ENCODE measurements at regions not wholly inside any gene's neighbourhood (a gene's known extent, or its start where the extent isn't known, plus 50 kb on each side); places are given as distances from the start of the nearest gene placed in this dataset.

DNA sequence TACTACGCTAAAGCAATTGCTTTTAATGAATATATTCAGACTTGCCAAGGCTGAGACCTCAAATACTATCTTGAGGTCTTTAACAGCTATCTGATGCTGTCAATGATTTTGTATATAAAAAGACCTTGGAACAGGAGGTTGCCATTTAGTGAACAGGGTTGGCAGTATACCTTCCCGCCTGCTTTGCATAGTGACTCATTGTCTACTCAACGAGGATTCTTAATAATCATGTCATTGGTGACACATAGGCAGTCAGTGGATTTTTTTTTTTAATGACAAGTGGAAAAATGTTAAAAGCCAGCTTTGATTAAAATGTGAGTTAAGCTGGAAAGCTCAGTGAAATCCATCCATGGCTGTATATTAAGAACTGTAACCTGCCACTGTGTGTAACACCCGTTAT is 164.0 kb downstream of the ASMT start:
- no peak for DNase-seq (ENCODE audit: low read depth)
- Histone ChIP-seq H3K36me3 (ENCODE audit: control insufficient read depth, insufficient read depth, low read length, severe bottlenecking) (no peaks in the 10 kb centered on the region), H3K4me3 (ENCODE audit: low read length) (no peak overlapping the region), H3K9ac (ENCODE audit: low read length) (no peak overlapping the region), H3K9me3 (ENCODE audit: control insufficient read depth, low read length) (no peaks in the 10 kb centered on the region), H3K27me3 (replicated peaks; ENCODE audit: control insufficient read depth, insufficient read depth, low read length) (no peaks in the 10 kb centered on the region), H3K4me1 (ENCODE audit: control insufficient read depth, insufficient read depth, low read length) (no peaks in the 10 kb centered on the region)

DNA sequence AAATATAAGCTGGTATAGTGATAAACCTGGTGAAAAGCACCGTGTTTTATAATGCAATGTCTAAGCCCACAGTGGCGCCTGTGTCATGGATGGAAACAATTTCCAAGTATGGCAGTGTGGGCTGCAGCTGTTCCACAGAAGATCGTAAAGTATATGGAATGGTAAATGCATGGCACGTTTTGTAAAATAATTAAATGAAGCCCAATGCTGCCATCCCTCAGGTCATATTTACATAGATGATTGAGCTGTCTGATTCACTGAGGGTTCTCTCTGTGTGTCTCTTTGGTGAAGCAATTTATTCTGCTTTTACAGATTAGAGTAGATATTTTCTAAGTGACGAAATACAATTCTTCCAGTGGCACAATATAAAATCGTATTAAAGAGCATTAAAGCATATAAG is 164.8 kb downstream of the ASMT start:
- no peaks in the 10 kb centered on the region for H3K36me3 ChIP-seq (ENCODE audit: control insufficient read depth, insufficient read depth, low read length, severe bottlenecking)
- no peak overlapping the region for H3K9ac ChIP-seq (ENCODE audit: low read length)
- H3K4me1 ChIP-seq (ENCODE audit: control insufficient read depth, insufficient read depth, low read length) = no peaks in the 10 kb centered on the region
- H3K4me3 ChIP-seq (ENCODE audit: low read length) = no peak overlapping the region
- no peak for DNase-seq (ENCODE audit: low read depth)
- H3K9me3 ChIP-seq (ENCODE audit: control insufficient read depth, low read length) = no peaks in the 10 kb centered on the region
- no peaks in the 10 kb centered on the region for H3K27me3 ChIP-seq (replicated peaks; ENCODE audit: control insufficient read depth, insufficient read depth, low read length)

DNA sequence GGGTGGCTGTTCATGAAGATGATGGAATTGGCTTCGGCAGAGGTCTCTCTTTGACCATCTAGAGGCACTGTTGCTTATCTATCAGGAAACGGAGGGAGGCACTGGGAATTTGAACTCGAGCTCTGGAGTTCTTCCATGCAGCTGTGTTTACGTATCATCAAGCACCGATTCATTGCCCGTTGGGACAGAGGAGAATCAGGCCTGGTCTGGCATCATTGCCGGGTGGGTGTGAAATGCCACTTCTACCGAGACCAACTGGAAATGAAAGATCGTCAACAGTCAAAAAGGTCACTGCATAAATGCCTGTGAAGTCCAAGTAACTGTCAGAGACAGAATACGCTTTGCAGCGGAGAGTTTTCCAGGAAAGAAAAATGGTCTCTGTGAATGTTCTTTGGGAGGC is 166.9 kb downstream of the ASMT start:
- Histone ChIP-seq H3K36me3 (ENCODE audit: control insufficient read depth, insufficient read depth, low read length, severe bottlenecking) (no peaks in the 10 kb centered on the region), H3K9ac (ENCODE audit: low read length) (no peak overlapping the region), H3K4me1 (ENCODE audit: control insufficient read depth, insufficient read depth, low read length) (no peaks in the 10 kb centered on the region), H3K9me3 (ENCODE audit: control insufficient read depth, low read length) (peaks cover 15% of the 10 kb centered on the region), H3K4me3 (ENCODE audit: low read length) (no peak overlapping the region), H3K27me3 (replicated peaks; ENCODE audit: control insufficient read depth, insufficient read depth, low read length) (no peaks in the 10 kb centered on the region)
- no peak for DNase-seq (ENCODE audit: low read depth)

- Histone ChIP-seq H3K4me3 (ENCODE audit: low read length) (no peak overlapping the region), H3K4me1 (ENCODE audit: control insufficient read depth, insufficient read depth, low read length) (no peaks in the 10 kb centered on the region), H3K9me3 (ENCODE audit: control insufficient read depth, low read length) (peaks cover 17% of the 10 kb centered on the region), H3K36me3 (ENCODE audit: control insufficient read depth, insufficient read depth, low read length, severe bottlenecking) (no peaks in the 10 kb centered on the region), H3K27me3 (replicated peaks; ENCODE audit: control insufficient read depth, insufficient read depth, low read length) (no peaks in the 10 kb centered on the region), H3K9ac (ENCODE audit: low read length) (no peak overlapping the region)
- DNase-seq (ENCODE audit: low read depth) = no peak
Observed at GRCh38 chrX:1784773-1785172, 169.9 kb downstream of the ASMT start.

- Histone ChIP-seq H3K9ac (ENCODE audit: low read length) (no peak overlapping the region), H3K27me3 (replicated peaks; ENCODE audit: control insufficient read depth, insufficient read depth, low read length) (no peaks in the 10 kb centered on the region), H3K36me3 (ENCODE audit: control insufficient read depth, insufficient read depth, low read length, severe bottlenecking) (no peaks in the 10 kb centered on the region), H3K4me3 (ENCODE audit: low read length) (no peak overlapping the region), H3K9me3 (ENCODE audit: control insufficient read depth, low read length) (peaks cover 17% of the 10 kb centered on the region), H3K4me1 (ENCODE audit: control insufficient read depth, insufficient read depth, low read length) (no peaks in the 10 kb centered on the region)
- DNase-seq (ENCODE audit: low read depth) = no peak
Observed at GRCh38 chrX:1788300-1788911, 173.5 kb downstream of the ASMT start.

- no peak for DNase-seq (ENCODE audit: low read depth)
- Histone ChIP-seq H3K4me1 (ENCODE audit: control insufficient read depth, insufficient read depth, low read length) (no peaks in the 10 kb centered on the region), H3K4me3 (ENCODE audit: low read length) (no peak overlapping the region), H3K9ac (ENCODE audit: low read length) (no peak overlapping the region), H3K27me3 (replicated peaks; ENCODE audit: control insufficient read depth, insufficient read depth, low read length) (no peaks in the 10 kb centered on the region), H3K36me3 (ENCODE audit: control insufficient read depth, insufficient read depth, low read length, severe bottlenecking) (no peaks in the 10 kb centered on the region), H3K9me3 (ENCODE audit: control insufficient read depth, low read length) (no peaks in the 10 kb centered on the region)
Observed at GRCh38 chrX:1792636-1793035, 177.8 kb downstream of the ASMT start.

- Histone ChIP-seq H3K4me1 (ENCODE audit: control insufficient read depth, insufficient read depth, low read length) (peaks cover 4% of the 10 kb centered on the region), H3K4me3 (ENCODE audit: low read length) (no peak overlapping the region), H3K9me3 (ENCODE audit: control insufficient read depth, low read length) (no peaks in the 10 kb centered on the region), H3K27me3 (replicated peaks; ENCODE audit: control insufficient read depth, insufficient read depth, low read length) (no peaks in the 10 kb centered on the region), H3K9ac (ENCODE audit: low read length) (no peak overlapping the region), H3K36me3 (ENCODE audit: control insufficient read depth, insufficient read depth, low read length, severe bottlenecking) (no peaks in the 10 kb centered on the region)
- no peak for DNase-seq (ENCODE audit: low read depth)
Observed at GRCh38 chrX:1794586-1794985, 179.7 kb downstream of the ASMT start.

DNA sequence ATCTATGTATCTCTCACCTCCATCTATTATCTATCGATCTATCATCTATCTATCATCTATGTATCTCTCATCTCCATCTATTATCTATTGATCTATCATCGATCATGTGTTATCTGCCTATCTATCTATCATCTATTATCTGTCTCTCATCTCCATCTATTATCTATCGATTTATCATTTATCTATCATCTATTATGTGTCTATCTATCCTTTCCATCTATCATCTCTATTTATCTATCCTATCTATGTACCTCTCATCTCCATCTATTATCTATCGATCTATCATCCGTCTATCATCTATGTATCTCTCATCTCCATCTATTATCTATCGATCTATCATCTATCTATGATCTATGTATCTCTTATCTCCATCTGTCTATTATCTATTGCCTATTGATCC is 188.1 kb downstream of the ASMT start:
- H3K4me1 ChIP-seq (ENCODE audit: control insufficient read depth, insufficient read depth, low read length) = peaks cover 4% of the 10 kb centered on the region
- H3K9me3 ChIP-seq (ENCODE audit: control insufficient read depth, low read length) = no peaks in the 10 kb centered on the region
- no peaks in the 10 kb centered on the region for H3K36me3 ChIP-seq (ENCODE audit: control insufficient read depth, insufficient read depth, low read length, severe bottlenecking)
- no peak overlapping the region for H3K9ac ChIP-seq (ENCODE audit: low read length)
- no peak for DNase-seq (ENCODE audit: low read depth)
- H3K27me3 ChIP-seq (replicated peaks; ENCODE audit: control insufficient read depth, insufficient read depth, low read length) = no peaks in the 10 kb centered on the region
- H3K4me3 ChIP-seq (ENCODE audit: low read length) = no peak overlapping the region

GRCh38 chrX:1803741-1804140 is 188.9 kb downstream of the ASMT start:
- Histone ChIP-seq H3K4me1 (ENCODE audit: control insufficient read depth, insufficient read depth, low read length) (peaks cover 4% of the 10 kb centered on the region), H3K9me3 (ENCODE audit: control insufficient read depth, low read length) (no peaks in the 10 kb centered on the region), H3K9ac (ENCODE audit: low read length) (no peak overlapping the region), H3K27me3 (replicated peaks; ENCODE audit: control insufficient read depth, insufficient read depth, low read length) (no peaks in the 10 kb centered on the region), H3K4me3 (ENCODE audit: low read length) (no peak overlapping the region), H3K36me3 (ENCODE audit: control insufficient read depth, insufficient read depth, low read length, severe bottlenecking) (no peaks in the 10 kb centered on the region)
- no peak for DNase-seq (ENCODE audit: low read depth)

DNA sequence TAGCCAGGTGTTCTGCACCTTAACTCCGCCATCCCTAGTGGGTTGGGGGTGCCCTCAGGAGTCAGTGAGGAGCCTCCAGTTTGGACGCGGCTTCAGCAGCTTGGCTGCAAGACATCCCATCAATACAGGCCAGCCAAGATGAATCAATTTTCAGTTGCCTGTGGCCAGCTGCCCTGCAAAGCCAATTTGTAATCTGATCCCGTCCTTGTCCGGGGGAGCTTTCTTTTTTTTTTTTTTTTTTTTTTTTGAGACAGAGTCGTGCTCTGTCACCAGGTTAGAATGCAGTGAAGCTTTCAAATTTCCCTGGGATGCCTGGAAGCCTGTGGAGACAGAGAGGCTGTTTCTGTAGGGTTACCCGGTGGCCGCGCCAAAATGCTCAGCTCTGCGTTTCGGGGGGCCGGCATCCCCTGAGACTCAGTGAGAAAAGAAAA is 192.5 kb downstream of the ASMT start:
- H3K9ac ChIP-seq (ENCODE audit: low read length) = no peak overlapping the region
- no peaks in the 10 kb centered on the region for H3K4me1 ChIP-seq (ENCODE audit: control insufficient read depth, insufficient read depth, low read length)
- no peak overlapping the region for H3K4me3 ChIP-seq (ENCODE audit: low read length)
- no peaks in the 10 kb centered on the region for H3K9me3 ChIP-seq (ENCODE audit: control insufficient read depth, low read length)
- no peaks in the 10 kb centered on the region for H3K27me3 ChIP-seq (replicated peaks; ENCODE audit: control insufficient read depth, insufficient read depth, low read length)
- peak; percentile 35 for DNase-seq (ENCODE audit: low read depth)
- no peaks in the 10 kb centered on the region for H3K36me3 ChIP-seq (ENCODE audit: control insufficient read depth, insufficient read depth, low read length, severe bottlenecking)

DNA sequence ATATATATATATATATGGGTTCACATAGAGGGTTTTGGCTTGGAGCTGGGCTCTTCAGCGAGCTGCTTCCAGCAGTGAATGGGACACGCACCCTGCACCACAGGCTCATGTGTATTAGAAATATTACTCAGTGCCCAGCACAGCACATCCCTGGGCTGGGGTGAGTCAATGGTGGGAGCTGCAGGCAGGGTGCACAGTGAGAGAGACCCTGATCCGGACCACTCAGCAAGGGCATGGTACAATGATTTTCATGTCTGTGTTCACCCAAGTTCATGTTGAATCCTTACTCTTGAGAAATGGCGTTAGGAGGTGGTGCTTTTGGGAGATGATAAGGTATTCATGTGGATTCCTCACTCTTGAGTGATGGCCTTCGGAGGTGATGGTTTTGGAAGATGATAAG is 194.7 kb downstream of the ASMT start:
- Histone ChIP-seq H3K9me3 (ENCODE audit: control insufficient read depth, low read length) (no peaks in the 10 kb centered on the region), H3K27me3 (replicated peaks; ENCODE audit: control insufficient read depth, insufficient read depth, low read length) (no peaks in the 10 kb centered on the region), H3K9ac (ENCODE audit: low read length) (no peak overlapping the region), H3K4me1 (ENCODE audit: control insufficient read depth, insufficient read depth, low read length) (no peaks in the 10 kb centered on the region), H3K36me3 (ENCODE audit: control insufficient read depth, insufficient read depth, low read length, severe bottlenecking) (no peaks in the 10 kb centered on the region), H3K4me3 (ENCODE audit: low read length) (no peak overlapping the region)
- no peak for DNase-seq (ENCODE audit: low read depth)

GRCh38 chrX:1813809-1814208 is 198.9 kb downstream of the ASMT start:
- no peak overlapping the region for H3K4me3 ChIP-seq (ENCODE audit: low read length)
- H3K9me3 ChIP-seq (ENCODE audit: control insufficient read depth, low read length) = no peaks in the 10 kb centered on the region
- DNase-seq (ENCODE audit: low read depth) = no peak
- no peaks in the 10 kb centered on the region for H3K27me3 ChIP-seq (replicated peaks; ENCODE audit: control insufficient read depth, insufficient read depth, low read length)
- H3K4me1 ChIP-seq (ENCODE audit: control insufficient read depth, insufficient read depth, low read length) = no peaks in the 10 kb centered on the region
- no peak overlapping the region for H3K9ac ChIP-seq (ENCODE audit: low read length)
- no peaks in the 10 kb centered on the region for H3K36me3 ChIP-seq (ENCODE audit: control insufficient read depth, insufficient read depth, low read length, severe bottlenecking)
